Stimulated activated effector memory CD8-positive, alpha-beta T cell treated with anti-CD3 and anti-CD28 coated beads, Interleukin-12 subunit alpha, Interleukin-12 subunit beta, amount 100 ng/mL, for 72 hours (primary cell): ENCODE measurements at regions not wholly inside any gene's neighbourhood (a gene's known extent, or its start where the extent isn't known, plus 50 kb on each side); places are given as distances from the start of the nearest gene placed in this dataset.

Experiments
- ATAC-seq: fragments of 150-1000 bp; cut with Tn5 transposase; 2 replicates; pipeline ENCODE4 v1.10.0; 2021
- DNase-seq, 2 donors: peaks; one replicate each; pipeline ENCODE4 v3.0.0; 2021 to 2022; ENCODE audit warnings: low spot score in 2 of 2
- H3K27ac Mint-ChIP-seq: one replicate; pipeline ENCODE4 v1.8.0; 2022; ENCODE audit warnings: mild to moderate bottlenecking, mixed read lengths
- H3K36me3 Mint-ChIP-seq: one replicate; pipeline ENCODE4 v1.8.0; 2022; ENCODE audit warnings: mild to moderate bottlenecking, mixed read lengths
- H3K4me1 Mint-ChIP-seq: one replicate; pipeline ENCODE4 v1.8.0; 2022; ENCODE audit warnings: mixed read lengths
- H3K4me3 Mint-ChIP-seq: one replicate; pipeline ENCODE4 v1.8.0; 2022; ENCODE audit warnings: mild to moderate bottlenecking, mixed read lengths
- H3K9me3 Mint-ChIP-seq: one replicate; pipeline ENCODE4 v1.8.0; 2022; ENCODE audit warnings: mixed read lengths

DNA sequence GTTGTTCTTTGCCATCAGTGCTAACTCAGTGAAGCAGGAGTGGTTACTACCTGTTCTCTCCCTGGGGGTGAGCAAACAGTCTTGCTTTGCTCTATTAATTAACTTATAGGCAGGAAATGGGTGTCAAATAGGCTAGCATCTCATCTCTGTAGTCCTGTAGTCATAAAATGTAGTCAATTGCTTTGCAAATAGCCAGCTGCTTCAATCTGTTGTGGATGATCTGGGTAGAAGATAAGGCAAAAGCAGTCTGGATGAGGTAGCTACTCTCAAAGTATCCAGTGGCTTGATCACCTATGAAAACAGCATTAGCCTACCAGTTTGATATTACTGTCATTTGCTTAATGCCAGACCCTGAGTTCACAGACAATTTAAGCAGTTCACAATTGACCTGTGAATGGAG, 369.0 kb upstream of the TMTC1 start:
- Mint-ChIP-seq H3K36me3 (no peaks in the 10 kb centered on the region), H3K27ac (no peak overlapping the region), H3K4me1 (no peaks in the 10 kb centered on the region), H3K4me3 (no peak overlapping the region), H3K9me3 (peaks cover 5% of the 10 kb centered on the region)
- ATAC-seq, result no peak
- no peak for DNase-seq

DNA sequence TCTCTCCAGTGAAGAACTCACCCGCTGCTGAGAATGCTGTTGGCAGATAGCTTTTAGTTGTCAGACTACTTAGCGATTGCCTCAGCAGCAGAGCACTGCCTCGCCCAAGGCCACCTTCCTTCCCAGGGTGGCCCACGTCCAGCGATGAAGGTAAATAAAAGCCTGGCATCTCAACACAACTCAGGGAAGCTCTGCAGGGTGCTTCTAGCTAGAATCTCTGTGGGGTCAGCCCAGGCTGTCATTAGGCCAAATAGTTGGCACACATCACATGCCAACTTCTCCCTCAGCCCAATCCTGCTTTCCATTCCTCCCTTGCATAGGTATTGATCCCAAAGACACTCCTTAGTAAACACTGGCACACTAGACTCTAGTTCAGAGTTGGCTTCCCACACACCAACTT, 368.1 kb upstream of the TMTC1 start:
- Mint-ChIP-seq H3K27ac (no peak overlapping the region), H3K4me1 (no peaks in the 10 kb centered on the region), H3K9me3 (peaks cover 5% of the 10 kb centered on the region), H3K4me3 (no peak overlapping the region), H3K36me3 (no peaks in the 10 kb centered on the region)
- DNase-seq (no peak), ATAC-seq (no peak)

DNA sequence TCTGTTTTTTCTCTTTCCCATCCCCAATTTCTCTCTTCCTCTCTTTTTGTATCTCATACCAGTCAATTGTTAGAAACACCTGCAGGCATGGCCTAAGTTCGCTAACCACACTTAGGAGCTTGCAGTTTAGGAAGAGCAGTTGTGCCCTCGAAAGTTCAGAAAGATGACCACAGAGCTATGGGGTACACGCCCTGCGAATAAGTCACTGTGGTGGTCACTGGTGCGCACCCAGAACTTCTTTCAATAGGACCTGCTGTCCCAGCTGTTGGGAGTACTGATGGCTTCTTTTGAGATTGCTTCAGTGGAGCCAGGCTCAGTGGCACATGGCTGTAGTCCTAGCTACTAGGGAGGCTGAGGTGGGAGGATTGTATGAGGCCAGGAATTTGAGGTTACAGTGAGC, 362.8 kb upstream of the TMTC1 start:
- H3K27ac Mint-ChIP-seq, result no peak overlapping the region

DNA sequence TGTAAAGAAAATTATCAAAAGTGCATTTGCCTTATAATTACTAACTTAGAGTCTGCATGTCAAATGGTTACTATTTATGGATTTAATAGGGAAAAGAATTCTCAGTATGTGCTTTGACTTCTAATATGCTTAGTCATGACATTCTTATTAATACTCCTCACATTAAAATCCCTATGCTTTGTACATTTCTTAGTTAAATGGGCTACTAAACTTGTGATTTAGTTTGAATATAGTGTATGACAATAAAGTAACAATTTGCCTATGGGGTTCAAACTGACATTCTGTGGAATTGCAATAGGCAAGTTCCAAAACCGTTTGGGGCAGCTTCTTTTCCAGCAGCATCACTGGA, 361.9 kb upstream of the TMTC1 start:
- Mint-ChIP-seq H3K4me1 (no peaks in the 10 kb centered on the region), H3K9me3 (no peaks in the 10 kb centered on the region), H3K4me3 (no peak overlapping the region), H3K27ac (no peak overlapping the region), H3K36me3 (no peaks in the 10 kb centered on the region)
- DNase-seq, result no peak
- no peak for ATAC-seq

More for the DNA sequence above, 362.8 kb upstream of the TMTC1 start:
- ATAC-seq (no peak), DNase-seq (no peak)
- Mint-ChIP-seq H3K36me3 (no peaks in the 10 kb centered on the region), H3K4me1 (no peaks in the 10 kb centered on the region), H3K9me3 (no peaks in the 10 kb centered on the region), H3K4me3 (no peak overlapping the region)

DNA sequence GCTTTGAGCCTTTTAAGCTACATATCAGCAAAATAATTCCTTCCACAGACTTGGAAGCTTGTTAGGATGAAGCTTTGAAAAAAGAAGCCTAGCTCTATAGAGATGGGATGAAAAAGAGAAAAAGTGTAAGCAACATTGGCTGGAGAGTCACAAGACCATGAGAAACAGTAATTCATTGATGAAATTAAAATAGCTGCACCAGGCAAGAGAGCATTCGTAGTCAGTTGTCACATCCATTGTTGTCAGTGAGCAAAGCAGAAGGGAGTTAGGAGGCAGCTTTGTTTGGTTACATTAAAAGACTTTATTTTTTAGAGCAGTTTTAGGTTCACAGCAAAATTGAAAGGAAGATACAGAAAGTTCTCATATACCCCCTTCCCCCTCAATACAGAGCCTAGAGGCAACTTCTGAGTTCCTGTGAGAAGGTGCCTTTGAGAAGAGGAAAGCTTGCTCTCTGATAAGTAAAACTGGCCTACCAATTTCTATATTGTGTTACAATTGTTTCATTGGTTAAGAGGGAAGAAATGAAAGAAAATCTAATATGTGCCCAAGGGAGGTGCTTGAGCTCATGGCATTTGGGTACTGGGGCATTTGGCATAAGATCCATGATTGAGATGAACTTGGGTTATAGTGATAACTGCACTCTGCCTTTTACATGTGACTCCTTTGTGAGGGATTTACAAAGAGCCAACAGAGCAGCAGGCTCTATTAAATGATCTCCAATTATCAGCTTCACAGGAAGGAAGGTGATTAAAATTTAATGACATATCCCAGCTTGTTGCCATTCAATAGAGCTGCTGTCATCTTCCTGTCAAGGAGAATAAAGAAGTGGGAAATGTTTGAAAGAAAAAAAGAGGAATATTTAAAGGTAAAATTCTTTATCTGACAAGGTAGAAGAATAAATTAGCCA, 361.3 kb upstream of the TMTC1 start:
- Mint-ChIP-seq H3K4me3 (no peak overlapping the region), H3K4me1 (no peaks in the 10 kb centered on the region), H3K9me3 (peaks cover 3% of the 10 kb centered on the region), H3K27ac (no peak overlapping the region), H3K36me3 (no peaks in the 10 kb centered on the region)
- no peak for ATAC-seq
- no peak for DNase-seq

DNA sequence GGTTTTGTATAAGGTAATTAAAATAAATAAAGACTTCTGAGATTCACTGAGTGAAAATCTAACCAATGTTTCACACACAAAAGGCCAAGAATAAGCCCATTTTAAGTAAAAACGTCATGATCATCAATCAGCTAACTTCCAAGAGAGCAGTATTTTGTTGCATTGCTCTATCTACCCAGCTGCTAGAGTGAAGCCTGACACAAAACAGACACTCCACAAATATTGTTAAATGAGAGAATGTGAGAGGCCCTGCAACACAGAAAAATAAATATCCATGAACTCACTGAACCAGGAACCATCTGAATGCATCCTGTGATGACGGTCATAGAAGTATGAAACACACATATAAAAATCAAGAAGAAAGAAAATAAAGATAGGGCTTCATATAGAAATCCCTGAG, 358.6 kb upstream of the TMTC1 start:
- H3K4me1 Mint-ChIP-seq, result no peaks in the 10 kb centered on the region
- peaks cover 3% of the 10 kb centered on the region for H3K9me3 Mint-ChIP-seq
- no peak overlapping the region for H3K27ac Mint-ChIP-seq
- no peak for ATAC-seq
- DNase-seq, result no peak
- no peaks in the 10 kb centered on the region for H3K36me3 Mint-ChIP-seq
- H3K4me3 Mint-ChIP-seq, result no peak overlapping the region

DNA sequence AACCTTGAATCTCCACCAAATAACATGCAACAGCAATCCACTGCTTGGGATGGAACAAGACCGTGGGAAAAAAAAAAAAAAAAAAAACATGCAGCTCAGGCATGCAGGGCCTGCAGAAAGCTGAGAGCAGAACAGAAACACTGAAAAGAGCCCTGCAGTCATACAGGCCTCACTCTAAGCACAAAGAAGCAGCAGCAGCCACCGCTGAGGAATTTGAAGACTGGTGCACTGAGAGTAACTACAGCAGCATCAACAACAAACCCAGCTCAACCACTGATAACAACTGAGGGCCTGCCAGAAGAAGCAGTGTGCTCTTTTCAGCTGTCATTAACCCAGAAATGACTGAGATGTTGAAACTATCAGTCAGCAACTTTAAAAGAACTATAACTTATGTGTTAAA, 354.7 kb upstream of the TMTC1 start:
- no peak overlapping the region for H3K4me3 Mint-ChIP-seq
- DNase-seq, result no peak
- no peaks in the 10 kb centered on the region for H3K36me3 Mint-ChIP-seq
- no peak for ATAC-seq
- H3K9me3 Mint-ChIP-seq, result peaks cover 3% of the 10 kb centered on the region
- H3K27ac Mint-ChIP-seq, result no peak overlapping the region
- H3K4me1 Mint-ChIP-seq, result no peaks in the 10 kb centered on the region

DNA sequence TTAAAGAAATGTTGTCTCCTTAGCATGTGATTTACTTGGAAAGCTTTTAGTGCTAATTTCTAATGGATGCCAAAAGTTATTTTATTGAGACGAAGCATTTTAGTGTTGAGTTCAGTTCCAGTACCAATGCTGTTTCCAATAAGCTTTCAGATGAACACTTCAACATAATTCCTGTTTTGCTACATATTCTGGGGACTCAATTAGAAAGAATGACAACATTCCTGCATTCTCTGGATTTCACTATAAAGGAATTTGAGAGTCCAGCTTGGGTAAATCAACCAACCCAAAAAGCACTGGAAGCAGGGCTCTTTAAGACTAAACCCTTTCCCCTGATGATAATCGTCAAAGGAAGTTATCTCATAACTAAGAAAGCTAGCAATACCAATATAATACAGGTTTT, 353.0 kb upstream of the TMTC1 start:
- DNase-seq, result no peak
- H3K9me3 Mint-ChIP-seq, result peaks cover 3% of the 10 kb centered on the region
- H3K27ac Mint-ChIP-seq, result no peak overlapping the region

DNA sequence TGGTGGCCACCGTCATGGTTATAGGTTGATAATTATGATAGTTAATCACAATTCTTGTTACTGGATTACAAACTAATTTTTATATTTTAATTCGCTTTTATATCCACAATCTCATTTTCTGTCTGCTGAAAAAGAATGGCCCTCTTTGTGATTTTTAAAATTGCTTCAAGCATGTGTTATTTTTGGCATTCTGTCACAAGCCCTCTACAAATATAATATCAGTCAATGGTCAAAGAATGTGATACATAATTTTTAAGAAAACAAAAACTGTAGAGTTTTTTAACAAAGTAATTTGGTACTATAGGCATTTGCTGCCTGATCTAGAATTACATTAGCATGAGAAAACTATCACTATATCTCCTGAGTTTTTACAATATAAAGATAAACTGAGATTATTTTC, 352.0 kb upstream of the TMTC1 start:
- ATAC-seq (no peak), DNase-seq (no peak)
- Mint-ChIP-seq H3K27ac (no peak overlapping the region), H3K9me3 (peaks cover 3% of the 10 kb centered on the region), H3K36me3 (no peaks in the 10 kb centered on the region), H3K4me1 (no peaks in the 10 kb centered on the region), H3K4me3 (no peak overlapping the region)

More for the DNA sequence above, 353.0 kb upstream of the TMTC1 start:
- H3K36me3 Mint-ChIP-seq, result no peaks in the 10 kb centered on the region
- no peak for ATAC-seq
- H3K4me1 Mint-ChIP-seq, result no peaks in the 10 kb centered on the region
- H3K4me3 Mint-ChIP-seq, result no peak overlapping the region

DNA sequence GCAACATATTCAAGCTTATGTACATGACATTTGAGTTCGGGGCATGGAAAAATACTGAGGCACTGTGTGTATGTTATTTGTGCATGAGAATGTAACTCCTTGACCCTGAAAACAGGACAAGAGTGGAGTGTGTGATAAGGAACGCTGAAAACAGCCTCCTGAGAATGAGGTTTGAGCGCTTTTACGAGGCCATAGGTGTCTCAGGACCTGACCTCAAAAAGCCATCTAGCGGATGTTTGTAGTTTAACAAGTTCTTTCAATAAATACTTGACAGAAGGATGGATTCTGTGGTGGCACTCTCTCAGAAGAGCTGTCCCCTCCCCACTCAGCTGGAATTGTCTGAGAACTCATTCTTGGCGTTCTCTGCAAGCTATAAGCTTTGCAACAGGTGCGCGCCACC, 350.5 kb upstream of the TMTC1 start:
- Mint-ChIP-seq H3K9me3 (no peaks in the 10 kb centered on the region), H3K27ac (no peak overlapping the region), H3K4me1 (no peaks in the 10 kb centered on the region), H3K36me3 (no peaks in the 10 kb centered on the region), H3K4me3 (no peak overlapping the region)
- DNase-seq, result no peak
- no peak for ATAC-seq

DNA sequence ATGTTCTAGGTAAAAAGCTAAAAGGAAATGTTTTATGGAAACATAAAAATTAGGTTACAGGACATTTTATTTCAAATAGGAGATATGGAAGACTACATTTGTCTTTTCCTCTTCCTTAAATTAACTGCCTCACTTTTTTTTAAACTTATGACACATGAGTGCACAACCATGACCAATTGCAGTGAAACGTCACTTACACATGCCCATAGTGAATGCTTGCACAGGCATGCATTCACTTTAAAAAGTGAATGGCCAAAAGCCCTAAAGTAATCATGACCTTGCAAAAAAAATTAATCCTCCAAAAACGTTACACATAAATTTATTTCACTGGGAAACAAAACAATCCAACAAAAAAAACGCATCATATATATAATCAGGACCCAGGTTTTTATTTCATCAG, 343.2 kb upstream of the TMTC1 start:
- no peak for ATAC-seq
- no peaks in the 10 kb centered on the region for H3K9me3 Mint-ChIP-seq
- no peak for DNase-seq
- no peaks in the 10 kb centered on the region for H3K36me3 Mint-ChIP-seq
- no peak overlapping the region for H3K27ac Mint-ChIP-seq
- H3K4me3 Mint-ChIP-seq, result no peak overlapping the region
- H3K4me1 Mint-ChIP-seq, result no peaks in the 10 kb centered on the region

DNA sequence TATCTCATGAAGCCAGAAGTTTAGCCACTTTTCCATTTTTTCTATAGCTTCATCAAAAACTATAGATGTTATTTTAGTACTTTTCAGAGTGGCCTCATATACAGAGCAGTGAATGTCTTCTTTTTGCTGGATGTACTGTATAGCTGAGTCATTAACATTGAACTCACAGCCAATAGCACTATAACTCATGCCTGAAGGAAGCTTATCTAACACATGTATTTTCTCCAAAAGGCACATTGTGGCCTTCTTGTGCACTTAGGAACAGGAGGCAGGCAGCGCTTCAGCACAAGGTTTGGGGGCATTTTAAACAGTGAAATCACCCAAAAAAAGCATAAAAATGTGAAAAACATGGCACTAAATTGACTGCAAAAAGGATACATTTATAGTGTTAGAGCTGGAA, 336.8 kb upstream of the TMTC1 start:
- H3K9me3 Mint-ChIP-seq, result no peaks in the 10 kb centered on the region
- H3K27ac Mint-ChIP-seq, result no peak overlapping the region
- ATAC-seq (no peak), DNase-seq (no peak)
- H3K4me3 Mint-ChIP-seq, result no peak overlapping the region
- H3K4me1 Mint-ChIP-seq, result no peaks in the 10 kb centered on the region
- no peaks in the 10 kb centered on the region for H3K36me3 Mint-ChIP-seq

DNA sequence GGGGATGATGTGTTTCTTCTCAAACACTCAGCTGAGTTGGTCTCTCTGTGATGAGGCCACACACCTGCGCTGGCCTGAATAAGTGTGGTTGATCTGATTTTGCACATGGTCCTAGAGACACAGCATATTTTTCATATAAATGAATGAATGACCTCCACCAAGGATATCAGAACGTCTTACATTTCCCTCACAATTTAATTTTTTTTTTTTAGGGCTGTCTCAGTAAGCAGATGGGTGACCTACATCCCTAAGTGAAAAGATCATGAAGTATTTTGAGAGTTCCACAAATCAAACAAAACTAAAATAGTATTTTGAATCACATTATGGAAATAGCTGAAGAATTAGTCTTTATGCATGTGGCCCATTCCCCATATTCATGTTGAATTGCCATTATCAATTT, 333.7 kb upstream of the TMTC1 start:
- Mint-ChIP-seq H3K9me3 (no peaks in the 10 kb centered on the region), H3K4me1 (no peaks in the 10 kb centered on the region), H3K27ac (no peak overlapping the region), H3K4me3 (no peak overlapping the region), H3K36me3 (no peaks in the 10 kb centered on the region)
- DNase-seq, result no peak
- no peak for ATAC-seq

DNA sequence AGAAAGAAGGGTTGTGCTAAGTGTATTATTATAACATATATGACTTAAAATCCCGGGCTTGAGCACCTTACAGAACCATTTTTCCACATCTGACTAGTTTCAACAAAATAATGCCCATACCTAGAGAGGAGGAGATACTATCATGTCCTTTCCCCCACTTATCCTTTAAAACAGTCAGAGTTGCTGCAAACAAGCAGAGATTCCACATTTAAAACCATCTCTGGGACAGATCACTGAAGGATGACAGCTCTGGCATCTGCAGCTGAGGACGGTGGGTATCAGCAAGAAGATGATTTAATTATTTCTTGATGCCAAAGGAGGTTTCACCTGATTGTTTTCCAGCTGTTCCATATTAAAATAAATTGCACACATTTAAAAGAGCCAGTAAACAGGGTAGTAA, 328.0 kb upstream of the TMTC1 start:
- Mint-ChIP-seq H3K27ac (no peak overlapping the region), H3K9me3 (peaks cover 2% of the 10 kb centered on the region), H3K4me1 (no peaks in the 10 kb centered on the region), H3K4me3 (no peak overlapping the region), H3K36me3 (no peaks in the 10 kb centered on the region)
- ATAC-seq, result no peak
- DNase-seq, result no peak

DNA sequence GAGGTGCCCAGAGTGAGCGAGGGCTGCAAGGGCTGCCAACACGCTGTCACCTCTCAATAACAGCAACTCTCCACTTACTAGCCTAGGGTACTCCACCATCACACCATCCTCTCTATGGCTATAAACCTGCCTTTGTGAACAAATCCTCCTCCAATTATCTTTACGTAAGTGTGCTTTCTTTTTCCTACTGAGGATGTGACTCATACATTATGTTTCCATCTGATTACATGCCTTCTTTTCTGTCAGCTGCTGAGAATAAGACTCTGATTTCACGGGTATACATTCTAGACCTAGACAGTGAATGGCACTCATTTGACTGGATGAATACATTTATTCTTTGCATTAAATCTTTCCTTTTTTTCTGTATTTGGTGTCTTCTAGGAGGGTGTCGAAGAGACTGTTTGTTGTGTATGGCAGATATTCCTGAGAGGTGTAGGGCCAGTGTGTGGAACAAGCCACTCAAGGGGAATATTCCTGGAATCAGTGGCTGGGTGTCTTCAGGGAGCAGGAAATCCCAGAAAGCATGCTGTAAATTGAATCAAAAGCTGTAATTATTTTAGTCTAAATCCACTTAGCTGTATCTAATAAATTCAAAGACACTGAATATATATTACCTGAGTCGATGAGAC, 327.3 kb upstream of the TMTC1 start:
- H3K4me3 Mint-ChIP-seq, result no peak overlapping the region
- no peak overlapping the region for H3K27ac Mint-ChIP-seq
- H3K36me3 Mint-ChIP-seq, result no peaks in the 10 kb centered on the region
- H3K9me3 Mint-ChIP-seq, result peaks cover 2% of the 10 kb centered on the region
- no peak for ATAC-seq
- DNase-seq, result no peak
- H3K4me1 Mint-ChIP-seq, result no peaks in the 10 kb centered on the region

DNA sequence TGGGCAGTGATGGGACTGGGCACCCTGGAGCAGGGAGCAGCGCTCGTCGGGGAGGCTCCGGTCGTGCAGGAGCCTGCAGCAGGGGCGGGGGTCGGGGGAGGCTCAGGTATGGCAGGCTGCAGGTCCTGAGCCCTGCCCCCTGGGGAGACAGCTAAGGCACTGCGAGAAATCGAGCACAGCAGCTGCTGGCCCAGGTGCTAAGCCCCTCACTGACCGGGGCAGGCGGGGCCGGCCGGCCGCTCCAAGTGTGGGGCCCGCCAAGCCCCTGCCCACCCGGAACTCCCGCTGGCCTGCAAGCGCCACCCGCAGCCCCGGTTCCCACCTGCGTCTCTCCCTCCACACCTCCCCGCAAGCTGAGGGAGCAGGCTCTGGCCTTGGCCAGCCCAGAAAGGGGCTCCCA, 326.8 kb upstream of the TMTC1 start:
- ATAC-seq, result no peak
- H3K9me3 Mint-ChIP-seq, result peaks cover 2% of the 10 kb centered on the region
- DNase-seq, result no peak

More for the DNA sequence above, 326.8 kb upstream of the TMTC1 start:
- no peak overlapping the region for H3K4me3 Mint-ChIP-seq
- no peaks in the 10 kb centered on the region for H3K36me3 Mint-ChIP-seq
- H3K27ac Mint-ChIP-seq, result no peak overlapping the region
- no peaks in the 10 kb centered on the region for H3K4me1 Mint-ChIP-seq
